ENCODE measurements at regions not wholly inside any gene's neighbourhood (a gene's known extent, or its start where the extent isn't known, plus 50 kb on each side); places are given as distances from the start of the nearest gene placed in this dataset.

DNA sequence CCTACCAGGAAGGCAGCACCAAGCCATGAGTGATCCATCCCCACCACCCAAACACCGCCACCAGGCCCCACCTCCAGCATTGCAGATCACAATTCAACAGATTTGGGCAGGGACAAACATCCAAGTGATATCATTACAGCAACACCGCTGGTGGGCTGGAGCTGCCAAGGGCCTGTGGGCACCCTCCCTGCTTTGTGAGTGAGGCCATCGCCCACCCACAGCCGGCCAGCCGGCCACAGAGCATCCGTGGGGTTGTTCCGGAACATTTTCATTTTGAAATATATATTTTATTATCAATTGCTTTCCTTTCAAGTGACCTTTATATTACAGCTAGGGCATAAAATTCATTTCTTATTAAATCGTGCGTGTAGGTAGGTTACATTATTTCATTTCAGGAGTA, 286.0 kb upstream of the CDH4 start:
- Histone ChIP-seq H3K4me1 (no peaks in the 10 kb centered on the region), H3K36me3 (no peaks in the 10 kb centered on the region), H3K79me2 (ENCODE audit: low read depth) (no peaks in the 10 kb centered on the region), H3K9ac (no peak overlapping the region), H2AFZ (replicated peaks) (no peak overlapping the region), H4K20me1 (ENCODE audit: low read depth) (no peaks in the 10 kb centered on the region), H3K27me3 (no peaks in the 10 kb centered on the region), H3K27ac (no peak overlapping the region), H3K9me3 (ENCODE audit: low read depth) (no peaks in the 10 kb centered on the region), H3K4me2 (no peak overlapping the region), H3F3A (ENCODE audit: low read depth) (no peaks in the 10 kb centered on the region), H3K4me3 (no peak overlapping the region)
- no peaks in the 10 kb centered on the region for H3K4me1 Mint-ChIP-seq
- H3K36me3 Mint-ChIP-seq, result no peaks in the 10 kb centered on the region
- peaks cover 2% of the 10 kb centered on the region for H3K27me3 Mint-ChIP-seq (ENCODE audit: insufficient read depth, low read depth)
- H3K9me3 Mint-ChIP-seq, result no peaks in the 10 kb centered on the region
- no peak overlapping the region for H3K27ac Mint-ChIP-seq
- no peak overlapping the region for H3K4me3 Mint-ChIP-seq
- no peak for DNase-seq (ENCODE audit: low spot score)
- TF ChIP-seq, protein P1, sequence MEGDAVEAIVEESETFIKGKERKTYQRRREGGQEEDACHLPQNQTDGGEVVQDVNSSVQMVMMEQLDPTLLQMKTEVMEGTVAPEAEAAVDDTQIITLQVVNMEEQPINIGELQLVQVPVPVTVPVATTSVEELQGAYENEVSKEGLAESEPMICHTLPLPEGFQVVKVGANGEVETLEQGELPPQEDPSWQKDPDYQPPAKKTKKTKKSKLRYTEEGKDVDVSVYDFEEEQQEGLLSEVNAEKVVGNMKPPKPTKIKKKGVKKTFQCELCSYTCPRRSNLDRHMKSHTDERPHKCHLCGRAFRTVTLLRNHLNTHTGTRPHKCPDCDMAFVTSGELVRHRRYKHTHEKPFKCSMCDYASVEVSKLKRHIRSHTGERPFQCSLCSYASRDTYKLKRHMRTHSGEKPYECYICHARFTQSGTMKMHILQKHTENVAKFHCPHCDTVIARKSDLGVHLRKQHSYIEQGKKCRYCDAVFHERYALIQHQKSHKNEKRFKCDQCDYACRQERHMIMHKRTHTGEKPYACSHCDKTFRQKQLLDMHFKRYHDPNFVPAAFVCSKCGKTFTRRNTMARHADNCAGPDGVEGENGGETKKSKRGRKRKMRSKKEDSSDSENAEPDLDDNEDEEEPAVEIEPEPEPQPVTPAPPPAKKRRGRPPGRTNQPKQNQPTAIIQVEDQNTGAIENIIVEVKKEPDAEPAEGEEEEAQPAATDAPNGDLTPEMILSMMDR (IDR thresholded peaks at IDR 0.05), result no peak
- no peak for TF ChIP-seq EZH2phosphoT487 (IDR thresholded peaks at IDR 0.05)
- TF ChIP-seq EZH2 (IDR thresholded peaks at IDR 0.05), result no peak

DNA sequence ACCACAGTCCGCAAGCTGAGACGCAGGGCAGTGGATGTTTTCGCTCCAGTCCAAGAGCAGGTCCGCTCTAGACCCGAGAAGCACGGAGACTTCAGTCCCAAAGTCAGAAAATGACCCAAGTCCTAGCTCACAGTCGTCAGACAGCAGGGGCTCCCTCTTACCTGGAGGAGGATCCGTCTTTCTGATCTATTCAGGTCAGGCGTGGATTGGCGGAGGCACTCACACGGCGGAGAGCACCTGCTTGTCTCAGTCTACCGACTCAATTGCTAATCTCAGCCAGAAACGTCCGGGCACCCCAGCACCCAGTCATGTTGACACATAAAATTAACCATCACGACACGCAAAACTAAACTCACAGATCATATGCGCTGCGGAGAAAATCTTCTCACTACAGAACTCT, 285.3 kb upstream of the CDH4 start:
- TF ChIP-seq, protein P1 (IDR thresholded peaks at IDR 0.05), result no peak
- no peak for TF ChIP-seq EZH2phosphoT487 (IDR thresholded peaks at IDR 0.05)
- Histone ChIP-seq H3K4me1 (no peaks in the 10 kb centered on the region), H3K36me3 (no peaks in the 10 kb centered on the region), H4K20me1 (ENCODE audit: low read depth) (no peaks in the 10 kb centered on the region), H3K9ac (no peak overlapping the region), H3K27ac (no peak overlapping the region), H3K27me3 (peaks cover 6% of the 10 kb centered on the region), H3K4me2 (no peak overlapping the region), H2AFZ (replicated peaks) (no peak overlapping the region), H3F3A (ENCODE audit: low read depth) (no peaks in the 10 kb centered on the region), H3K4me3 (no peak overlapping the region), H3K79me2 (ENCODE audit: low read depth) (no peaks in the 10 kb centered on the region), H3K9me3 (ENCODE audit: low read depth) (no peaks in the 10 kb centered on the region)
- no peak for DNase-seq (ENCODE audit: low spot score)
- Mint-ChIP-seq H3K27me3 (ENCODE audit: insufficient read depth, low read depth) (peaks cover 2% of the 10 kb centered on the region), H3K27ac (no peak overlapping the region), H3K4me3 (no peak overlapping the region), H3K4me1 (no peaks in the 10 kb centered on the region), H3K36me3 (no peaks in the 10 kb centered on the region), H3K9me3 (no peaks in the 10 kb centered on the region)

DNA sequence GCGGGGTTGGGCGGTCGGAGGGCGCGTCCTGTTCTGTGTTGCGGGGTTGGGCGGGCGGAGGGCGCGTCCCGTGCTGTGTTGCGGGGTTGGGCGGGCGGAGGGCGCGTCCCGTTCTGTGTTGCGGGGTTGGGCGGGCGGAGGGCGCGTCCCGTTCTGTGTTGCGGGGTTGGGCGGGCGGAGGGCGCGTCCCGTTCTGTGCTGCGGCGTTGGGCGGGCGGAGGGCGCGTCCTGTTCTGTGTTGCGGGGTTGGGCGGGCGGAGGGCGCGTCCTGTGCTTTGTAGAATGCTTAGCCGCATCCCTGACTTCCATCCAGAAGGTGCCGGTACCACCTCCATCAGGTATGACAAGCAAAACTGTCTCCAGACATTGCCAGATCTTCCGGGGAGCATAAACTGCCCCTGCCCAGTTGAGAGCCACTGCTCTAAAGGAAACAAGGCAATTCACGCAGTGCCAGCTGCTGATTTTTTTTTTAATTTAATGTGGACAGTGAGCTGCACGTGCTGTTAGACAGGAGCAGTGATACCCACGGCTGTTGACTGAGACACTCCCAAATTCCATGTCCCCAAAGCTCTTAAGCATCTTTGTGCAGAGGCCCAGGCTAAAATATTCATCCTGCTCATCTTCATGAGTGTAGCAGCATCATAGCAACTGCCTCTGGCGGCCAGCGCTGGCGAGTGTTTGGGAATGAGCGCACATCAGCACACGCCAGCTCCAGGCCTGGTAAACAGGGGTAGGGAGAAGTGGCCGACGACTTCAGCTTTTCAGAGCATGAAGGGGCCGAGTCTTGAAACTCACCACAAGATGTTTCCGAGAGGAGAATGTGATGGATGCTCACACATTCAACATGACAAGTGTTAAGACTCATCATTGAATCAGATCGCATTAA, 284.4 kb upstream of the CDH4 start:
- peaks cover 4% of the 10 kb centered on the region for H3K27me3 Mint-ChIP-seq (ENCODE audit: insufficient read depth, low read depth)
- no peak for DNase-seq (ENCODE audit: low spot score)
- H3K27me3 ChIP-seq, result peaks cover 6% of the 10 kb centered on the region
- no peak overlapping the region for H3K27ac ChIP-seq
- H3K4me3 ChIP-seq, result no peak overlapping the region
- no peaks in the 10 kb centered on the region for H3F3A ChIP-seq (ENCODE audit: low read depth)
- H3K4me2 ChIP-seq, result no peak overlapping the region
- H3K27ac Mint-ChIP-seq, result no peak overlapping the region
- H3K36me3 Mint-ChIP-seq, result no peaks in the 10 kb centered on the region
- H3K4me1 Mint-ChIP-seq, result no peaks in the 10 kb centered on the region
- TF ChIP-seq EZH2 (IDR thresholded peaks at IDR 0.05), result no peak
- TF ChIP-seq, protein P1 (IDR thresholded peaks at IDR 0.05), result no peak
- TF ChIP-seq EZH2phosphoT487 (IDR thresholded peaks at IDR 0.05), result no peak
- H3K36me3 ChIP-seq, result no peaks in the 10 kb centered on the region
- H4K20me1 ChIP-seq (ENCODE audit: low read depth), result no peaks in the 10 kb centered on the region
- no peaks in the 10 kb centered on the region for H3K9me3 ChIP-seq (ENCODE audit: low read depth)
- H3K9me3 Mint-ChIP-seq, result no peaks in the 10 kb centered on the region
- H3K4me1 ChIP-seq, result no peaks in the 10 kb centered on the region
- H3K9ac ChIP-seq, result no peak overlapping the region
- H2AFZ ChIP-seq (replicated peaks), result no peak overlapping the region
- H3K4me3 Mint-ChIP-seq, result no peak overlapping the region
- no peaks in the 10 kb centered on the region for H3K79me2 ChIP-seq (ENCODE audit: low read depth)
